ENCODE measurements at regions not wholly inside any gene's neighbourhood (a gene's known extent, or its start where the extent isn't known, plus 50 kb on each side); places are given as distances from the start of the nearest gene placed in this dataset.

- intact Hi-C loops (cut with DNase I) = no loop called here
- no peaks in the 10 kb centered on the region for H3K9me3 ChIP-seq
- H3K4me1 ChIP-seq = peaks cover 7% of the 10 kb centered on the region
- DNase-seq (no peak), ATAC-seq (no peak)
- H3K4me3 ChIP-seq = no peak overlapping the region
- TF ChIP-seq CTCF (IDR thresholded peaks at IDR 0.05) = no peak
- no peaks in the 10 kb centered on the region for H3K36me3 ChIP-seq (ENCODE audit: insufficient read depth in 1 of 2, low read depth in 1 of 2)
- no peak overlapping the region for H3K27ac ChIP-seq
- 84 to 88% (median 85%) methylated on average over 1 of the region's 1 CpG for WGBS, 3 donors
- H3K27me3 ChIP-seq (ENCODE audit: insufficient read depth in 3 of 3, low read length in 2 of 3) = no peaks in the 10 kb centered on the region
Measured at GRCh38 chr5:111930449-111930848, 173.5 kb upstream of the NREP start.

GRCh38 chr5:111929867-111930266 is 172.9 kb upstream of the NREP start:
- ATAC-seq = peak in 1 of 4 donors; percentile 50
- Histone ChIP-seq H3K36me3 (ENCODE audit: insufficient read depth in 1 of 2, low read depth in 1 of 2) (no peaks in the 10 kb centered on the region), H3K27me3 (ENCODE audit: insufficient read depth in 3 of 3, low read length in 2 of 3) (no peaks in the 10 kb centered on the region), H3K4me3 (no peak overlapping the region), H3K9me3 (no peaks in the 10 kb centered on the region), H3K27ac (no peak overlapping the region), H3K4me1 (peaks cover 7% of the 10 kb centered on the region)
- peak in 1 of 2 donors; percentile 14 for DNase-seq
- intact Hi-C loops (cut with DNase I) = no loop called here
- TF ChIP-seq CTCF (IDR thresholded peaks at IDR 0.05) = no peak
- WGBS, 3 donors = 83 to 95% (median 86%) methylated on average over 1 of the region's 1 CpG

GRCh38 chr5:111929261-111929660 is 172.3 kb upstream of the NREP start:
- Histone ChIP-seq H3K4me3 (no peak overlapping the region), H3K27me3 (ENCODE audit: insufficient read depth in 3 of 3, low read length in 2 of 3) (no peaks in the 10 kb centered on the region), H3K9me3 (no peaks in the 10 kb centered on the region), H3K27ac (no peak overlapping the region), H3K4me1 (peaks cover 7% of the 10 kb centered on the region), H3K36me3 (ENCODE audit: insufficient read depth in 1 of 2, low read depth in 1 of 2) (no peaks in the 10 kb centered on the region)
- TF ChIP-seq CTCF (IDR thresholded peaks at IDR 0.05) = no peak
- ATAC-seq (no peak), DNase-seq (no peak)
- intact Hi-C loops (cut with DNase I) = no loop called here

GRCh38 chr5:111928511-111928910 is 171.5 kb upstream of the NREP start:
- Histone ChIP-seq H3K4me3 (no peak overlapping the region), H3K36me3 (ENCODE audit: insufficient read depth in 1 of 2, low read depth in 1 of 2) (no peaks in the 10 kb centered on the region), H3K9me3 (no peaks in the 10 kb centered on the region), H3K27me3 (ENCODE audit: insufficient read depth in 3 of 3, low read length in 2 of 3) (no peaks in the 10 kb centered on the region), H3K4me1 (peaks cover 7% of the 10 kb centered on the region), H3K27ac (no peak overlapping the region)
- DNase-seq (no peak), ATAC-seq (no peak)
- intact Hi-C loops (cut with DNase I) = no loop called here
- no peak for TF ChIP-seq CTCF (IDR thresholded peaks at IDR 0.05)

- no peak for ATAC-seq
Measured at GRCh38 chr5:111927191-111927590, 170.2 kb upstream of the NREP start.

More at GRCh38 chr5:111927191-111927590, 170.2 kb upstream of the NREP start:
- DNase-seq = no peak
- Histone ChIP-seq H3K36me3 (ENCODE audit: insufficient read depth in 1 of 2, low read depth in 1 of 2) (no peaks in the 10 kb centered on the region), H3K27me3 (ENCODE audit: insufficient read depth in 3 of 3, low read length in 2 of 3) (no peaks in the 10 kb centered on the region), H3K4me3 (no peak overlapping the region), H3K4me1 (no peaks in the 10 kb centered on the region), H3K9me3 (no peaks in the 10 kb centered on the region), H3K27ac (no peak overlapping the region)
- WGBS, 3 donors = 94 to 98% (median 96%) methylated on average over 2 of the region's 2 CpGs
- no peak for TF ChIP-seq CTCF (IDR thresholded peaks at IDR 0.05)
- intact Hi-C loops (cut with DNase I) = no loop called here
